DOHH2 (cell line): ENCODE measurements at regions not wholly inside any gene's neighbourhood (a gene's known extent, or its start where the extent isn't known, plus 50 kb on each side); places are given as distances from the start of the nearest gene placed in this dataset.

ENCODE experiments used
- H3F3A ChIP-seq: fragments of 200-600 bp; sonication (generic), shearing (Covaris generic); 2 replicates; pipeline ENCODE4 v1.6.0; 2016; ENCODE audit warnings: antibody characterized with exemption, mild to moderate bottlenecking; ENCODE audit not compliant: control insufficient read depth, insufficient read depth
- H3K27ac ChIP-seq: fragments of 200-600 bp; sonication (generic); 2 replicates; pipeline ENCODE4 v1.5.1; 2014; ENCODE audit warnings: low read depth, mild to moderate bottlenecking, low read length, moderate library complexity
- H3K27me3 ChIP-seq: fragments of 200-600 bp; sonication (generic); 2 replicates; pipeline ENCODE4 v1.6.1; 2014; ENCODE audit warnings: mild to moderate bottlenecking, low read length, mixed read lengths; ENCODE audit not compliant: control insufficient read depth
- H3K36me3 ChIP-seq: fragments of 200-600 bp; sonication (generic); 2 replicates; pipeline ENCODE4 v1.6.1; 2014; ENCODE audit warnings: mild to moderate bottlenecking, low read length, moderate library complexity, mixed read lengths; ENCODE audit not compliant: control insufficient read depth
- H3K4me1 ChIP-seq: fragments of 200-600 bp; sonication (generic); 2 replicates; pipeline ENCODE4 v1.6.1; 2014; ENCODE audit warnings: mild to moderate bottlenecking, low read length, mixed read lengths; ENCODE audit not compliant: control insufficient read depth
- H3K4me2 ChIP-seq: fragments of 200-600 bp; sonication (generic); 2 replicates; pipeline ENCODE4 v1.6.0; 2014; ENCODE audit warnings: mild to moderate bottlenecking, low read length, moderate library complexity
- H3K4me3 ChIP-seq: fragments of 200-600 bp; sonication (generic); 2 replicates; pipeline ENCODE4 v1.5.1; 2014; ENCODE audit warnings: mild to moderate bottlenecking, low read length, mixed read lengths
- H3K79me2 ChIP-seq: fragments of 200-600 bp; sonication (generic); 2 replicates; pipeline ENCODE4 v1.6.1; 2014; ENCODE audit warnings: mild to moderate bottlenecking, low read length, mixed read lengths; ENCODE audit not compliant: control insufficient read depth
- H3K9me2 ChIP-seq: fragments of 200-600 bp; sonication (generic); replicated peaks from 2 replicates; pipeline ENCODE4 v1.6.1; 2014; ENCODE audit warnings: mild to moderate bottlenecking, low read length, mixed read lengths; ENCODE audit not compliant: control insufficient read depth
- H3K9me3 ChIP-seq: fragments of 200-600 bp; sonication (generic); 2 replicates; pipeline ENCODE4 v1.6.1; 2014; ENCODE audit warnings: antibody characterized with exemption, low read length, mixed read lengths; ENCODE audit not compliant: control insufficient read depth, insufficient read depth
- H4K20me1 ChIP-seq: fragments of 200-600 bp; sonication (generic); 2 replicates; pipeline ENCODE4 v1.6.0; 2014; ENCODE audit warnings: low read depth, mild to moderate bottlenecking, antibody characterized with exemption, low read length, moderate library complexity; ENCODE audit not compliant: control insufficient read depth, insufficient read depth
- CTCF ChIP-seq: fragments of 200-600 bp; sonication (generic); IDR thresholded peaks from one replicate; pipeline ENCODE4 v1.5.1; 2014; ENCODE audit warnings: antibody characterized with exemption, mild to moderate bottlenecking, low read depth, low read length; ENCODE audit not compliant: poor library complexity, severe bottlenecking
- EZH2phosphoT487 ChIP-seq: fragments of 200-600 bp; sonication (generic); IDR thresholded peaks from 2 replicates; pipeline ENCODE4 v1.6.1; 2017; ENCODE audit warnings: borderline replicate concordance, mild to moderate bottlenecking, antibody characterized with exemption, low read length, moderate library complexity, mixed read lengths

DNA sequence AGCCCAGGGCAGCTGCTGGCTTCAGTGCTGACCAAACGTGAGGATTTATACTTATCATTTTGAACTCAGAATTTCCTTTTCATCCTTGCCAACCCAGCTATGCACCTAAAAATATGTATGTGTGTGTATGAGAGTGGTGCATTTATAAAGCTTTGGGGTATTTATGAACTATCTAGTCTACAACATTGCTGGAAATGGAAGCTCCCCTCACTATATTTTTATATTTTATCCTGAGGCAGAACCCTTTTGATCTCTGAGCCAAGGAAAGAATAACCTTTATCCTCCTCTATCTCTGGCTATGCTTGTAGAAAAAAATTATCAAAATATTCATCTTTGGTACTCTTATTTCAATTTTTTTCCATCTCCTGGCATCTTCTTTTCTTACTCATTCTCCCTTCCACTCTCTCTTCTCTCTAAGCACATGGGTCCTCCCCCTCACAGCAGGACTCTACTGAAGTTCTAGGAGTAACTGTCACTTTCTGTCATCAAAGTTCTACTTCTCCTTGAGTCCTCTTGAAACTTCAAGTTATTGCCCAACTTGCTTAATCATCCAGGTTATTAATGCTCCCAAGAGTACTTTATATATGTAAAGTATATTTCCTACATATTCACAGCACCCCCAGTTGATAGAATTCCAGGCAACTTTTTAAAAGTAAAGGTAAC is 190.9 kb downstream of the HINT1 start:
- no peaks in the 10 kb centered on the region for H3K9me2 ChIP-seq
- no peak overlapping the region for H3K4me3 ChIP-seq
- no peaks in the 10 kb centered on the region for H3F3A ChIP-seq
- no peaks in the 10 kb centered on the region for H3K79me2 ChIP-seq
- no peaks in the 10 kb centered on the region for H3K36me3 ChIP-seq
- H3K27me3 ChIP-seq: no peaks in the 10 kb centered on the region
- H3K27ac ChIP-seq: no peak overlapping the region
- no peaks in the 10 kb centered on the region for H3K4me1 ChIP-seq
- H3K9me3 ChIP-seq: no peaks in the 10 kb centered on the region
- no peaks in the 10 kb centered on the region for H4K20me1 ChIP-seq
- no peak overlapping the region for H3K4me2 ChIP-seq
- TF ChIP-seq CTCF: no peak
- TF ChIP-seq EZH2phosphoT487: no peak

DNA sequence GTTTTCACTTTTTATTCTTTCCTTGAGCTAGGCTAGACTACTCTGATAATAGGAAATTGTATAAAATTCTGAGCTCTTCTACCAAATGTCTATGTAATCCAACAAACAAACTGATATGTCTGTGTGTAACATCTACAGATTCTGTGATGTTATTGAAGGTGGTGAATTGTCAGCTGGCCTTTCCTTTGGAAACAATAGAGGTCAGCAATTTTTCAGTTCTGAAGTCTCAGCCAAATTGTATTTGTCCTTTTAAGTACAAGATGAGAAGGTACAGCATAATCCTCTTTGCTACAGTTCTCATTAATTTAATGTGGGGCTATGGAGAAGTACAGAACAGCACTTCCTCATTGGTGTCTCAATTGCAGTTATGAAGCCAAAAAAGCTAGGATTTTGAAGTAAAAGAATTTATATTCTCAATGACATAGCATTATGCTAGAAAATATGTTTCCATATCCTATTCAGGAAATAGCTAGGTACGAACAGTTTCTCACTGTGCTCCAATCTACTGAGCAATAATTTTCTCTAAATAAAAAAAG is 198.0 kb downstream of the HINT1 start:
- no peaks in the 10 kb centered on the region for H3K9me3 ChIP-seq
- H3K4me2 ChIP-seq: no peak overlapping the region
- H3K27ac ChIP-seq: no peak overlapping the region
- no peaks in the 10 kb centered on the region for H3K4me1 ChIP-seq
- H3K9me2 ChIP-seq: no peaks in the 10 kb centered on the region
- no peaks in the 10 kb centered on the region for H4K20me1 ChIP-seq
- H3K36me3 ChIP-seq: no peaks in the 10 kb centered on the region
- no peaks in the 10 kb centered on the region for H3K27me3 ChIP-seq
- H3F3A ChIP-seq: no peaks in the 10 kb centered on the region
- no peaks in the 10 kb centered on the region for H3K79me2 ChIP-seq
- TF ChIP-seq EZH2phosphoT487: no peak
- no peak for TF ChIP-seq CTCF
- no peak overlapping the region for H3K4me3 ChIP-seq

DNA sequence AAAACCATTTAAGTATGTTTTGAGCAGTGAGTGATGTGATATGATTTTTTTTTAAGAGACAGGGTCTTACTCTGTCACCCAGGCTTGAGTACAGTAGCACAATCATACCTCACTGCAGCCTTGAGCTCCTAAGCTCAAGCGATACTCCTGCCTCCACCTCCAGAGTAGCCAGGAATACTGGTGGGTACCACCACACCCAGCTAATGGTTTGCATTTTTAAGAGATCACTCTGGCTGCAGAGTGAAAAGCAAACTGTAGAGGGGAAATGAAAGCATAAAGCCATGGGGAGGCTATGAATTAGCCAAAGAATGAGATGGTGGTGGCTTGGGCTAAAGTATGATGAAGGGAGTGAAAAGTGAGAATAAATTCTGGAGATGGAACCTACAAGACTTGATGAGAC is 199.1 kb downstream of the HINT1 start:
- no peak overlapping the region for H3K4me3 ChIP-seq
- no peak overlapping the region for H3K4me2 ChIP-seq
- H3K27me3 ChIP-seq: no peaks in the 10 kb centered on the region
- no peaks in the 10 kb centered on the region for H3K36me3 ChIP-seq
- no peaks in the 10 kb centered on the region for H4K20me1 ChIP-seq
- TF ChIP-seq EZH2phosphoT487: no peak
- TF ChIP-seq CTCF: no peak
- H3F3A ChIP-seq: no peaks in the 10 kb centered on the region
- H3K27ac ChIP-seq: no peak overlapping the region
- no peaks in the 10 kb centered on the region for H3K9me2 ChIP-seq
- H3K9me3 ChIP-seq: no peaks in the 10 kb centered on the region
- H3K4me1 ChIP-seq: no peaks in the 10 kb centered on the region
- H3K79me2 ChIP-seq: no peaks in the 10 kb centered on the region
